ENCODE measurements at regions not wholly inside any gene's neighbourhood (a gene's known extent, or its start where the extent isn't known, plus 50 kb on each side); places are given as distances from the start of the nearest gene placed in this dataset.

DNA sequence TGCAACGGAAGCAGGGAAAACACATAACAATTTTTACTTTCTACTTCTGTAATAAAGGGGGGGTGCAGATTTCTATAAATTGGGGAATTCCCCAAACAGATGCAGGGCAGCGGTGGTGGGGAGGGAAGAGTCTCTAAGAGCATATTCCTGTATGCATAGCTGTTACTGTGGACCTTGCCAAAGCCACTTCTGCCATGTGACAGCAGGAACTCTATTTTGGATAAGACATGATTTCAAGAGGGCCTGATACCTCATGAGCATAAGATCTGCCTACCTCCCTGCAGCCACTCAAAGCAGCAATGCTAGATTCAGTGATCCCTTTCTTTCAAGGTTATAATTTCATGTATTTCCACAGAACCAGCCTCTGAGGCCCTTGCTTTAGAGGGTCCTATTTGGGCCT is 86.2 kb upstream of the CNKSR3 start:
- CTCF ChIA-PET: no interaction called here
- no TSS peak for BruUV-seq (replicated peaks)
- Mint-ChIP-seq H3K9me3 (ENCODE audit: low read depth, unreplicated experiment) (no peaks in the 10 kb centered on the region), H3K27me3 (ENCODE audit: unreplicated experiment) (no peaks in the 10 kb centered on the region), H3K4me1 (ENCODE audit: low read depth, unreplicated experiment) (no peaks in the 10 kb centered on the region), H3K4me3 (ENCODE audit: low read depth, unreplicated experiment) (no peak overlapping the region), H3K27ac (ENCODE audit: unreplicated experiment) (no peak overlapping the region), H3K36me3 (ENCODE audit: insufficient read depth, unreplicated experiment) (no peaks in the 10 kb centered on the region)
- TF ChIP-seq, protein P1, sequence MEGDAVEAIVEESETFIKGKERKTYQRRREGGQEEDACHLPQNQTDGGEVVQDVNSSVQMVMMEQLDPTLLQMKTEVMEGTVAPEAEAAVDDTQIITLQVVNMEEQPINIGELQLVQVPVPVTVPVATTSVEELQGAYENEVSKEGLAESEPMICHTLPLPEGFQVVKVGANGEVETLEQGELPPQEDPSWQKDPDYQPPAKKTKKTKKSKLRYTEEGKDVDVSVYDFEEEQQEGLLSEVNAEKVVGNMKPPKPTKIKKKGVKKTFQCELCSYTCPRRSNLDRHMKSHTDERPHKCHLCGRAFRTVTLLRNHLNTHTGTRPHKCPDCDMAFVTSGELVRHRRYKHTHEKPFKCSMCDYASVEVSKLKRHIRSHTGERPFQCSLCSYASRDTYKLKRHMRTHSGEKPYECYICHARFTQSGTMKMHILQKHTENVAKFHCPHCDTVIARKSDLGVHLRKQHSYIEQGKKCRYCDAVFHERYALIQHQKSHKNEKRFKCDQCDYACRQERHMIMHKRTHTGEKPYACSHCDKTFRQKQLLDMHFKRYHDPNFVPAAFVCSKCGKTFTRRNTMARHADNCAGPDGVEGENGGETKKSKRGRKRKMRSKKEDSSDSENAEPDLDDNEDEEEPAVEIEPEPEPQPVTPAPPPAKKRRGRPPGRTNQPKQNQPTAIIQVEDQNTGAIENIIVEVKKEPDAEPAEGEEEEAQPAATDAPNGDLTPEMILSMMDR (IDR thresholded peaks at IDR 0.05; ENCODE audit: unreplicated experiment): no peak
- intact Hi-C loops (cut with micrococcal nuclease; ENCODE audit: unreplicated experiment): no loop called here
- no peak for DNase-seq

DNA sequence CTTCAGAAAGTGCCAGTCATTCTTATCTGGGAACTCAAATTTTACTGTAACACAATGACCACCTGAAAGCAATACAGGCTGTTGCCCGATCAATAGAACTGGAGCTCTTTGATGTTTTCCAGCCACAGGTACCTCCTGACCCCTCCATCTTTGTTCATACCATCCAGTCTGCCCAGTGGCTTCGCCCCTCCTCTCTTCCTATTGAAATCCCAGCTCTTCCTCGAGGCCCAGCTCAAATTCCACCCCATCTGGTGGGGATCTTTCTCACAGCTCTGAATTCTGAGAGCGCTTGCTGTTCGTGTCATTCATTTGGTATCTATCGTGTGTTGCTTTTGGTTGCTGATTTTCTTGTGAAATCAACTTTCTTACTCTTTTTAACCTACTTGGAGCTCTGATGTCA is 87.9 kb upstream of the CNKSR3 start:
- no TSS peak for BruUV-seq (replicated peaks)
- Mint-ChIP-seq H3K36me3 (ENCODE audit: insufficient read depth, unreplicated experiment) (no peaks in the 10 kb centered on the region), H3K4me3 (ENCODE audit: low read depth, unreplicated experiment) (no peak overlapping the region), H3K27me3 (ENCODE audit: unreplicated experiment) (no peaks in the 10 kb centered on the region), H3K9me3 (ENCODE audit: low read depth, unreplicated experiment) (no peaks in the 10 kb centered on the region), H3K4me1 (ENCODE audit: low read depth, unreplicated experiment) (no peaks in the 10 kb centered on the region), H3K27ac (ENCODE audit: unreplicated experiment) (no peak overlapping the region)
- no peak for DNase-seq
- intact Hi-C loops (cut with micrococcal nuclease; ENCODE audit: unreplicated experiment): no loop called here
- TF ChIP-seq, protein P1 (IDR thresholded peaks at IDR 0.05; ENCODE audit: unreplicated experiment): no peak
- CTCF ChIA-PET: no interaction called here

DNA sequence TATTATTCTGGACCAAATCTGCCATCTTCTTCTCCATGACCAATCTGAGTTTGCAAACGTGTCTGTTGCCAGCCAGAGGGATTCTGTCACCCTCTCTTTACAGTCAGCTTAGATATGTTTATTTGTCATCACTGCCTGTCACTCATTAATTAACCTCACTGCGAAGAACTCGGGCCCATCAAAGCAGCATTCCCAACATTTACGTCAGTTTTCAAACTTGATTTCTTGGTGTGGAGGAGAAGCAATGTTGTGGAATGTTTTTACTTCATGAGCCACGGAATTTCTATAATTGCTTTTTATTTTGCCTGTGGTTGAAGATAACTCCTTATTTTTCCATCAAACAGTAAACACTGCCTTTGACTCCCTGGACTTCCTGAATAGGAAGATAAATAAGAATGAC is 91.8 kb upstream of the CNKSR3 start:
- BruUV-seq (replicated peaks): no TSS peak
- Mint-ChIP-seq H3K27me3 (ENCODE audit: unreplicated experiment) (no peaks in the 10 kb centered on the region), H3K4me1 (ENCODE audit: low read depth, unreplicated experiment) (peaks cover 7% of the 10 kb centered on the region)

DNA sequence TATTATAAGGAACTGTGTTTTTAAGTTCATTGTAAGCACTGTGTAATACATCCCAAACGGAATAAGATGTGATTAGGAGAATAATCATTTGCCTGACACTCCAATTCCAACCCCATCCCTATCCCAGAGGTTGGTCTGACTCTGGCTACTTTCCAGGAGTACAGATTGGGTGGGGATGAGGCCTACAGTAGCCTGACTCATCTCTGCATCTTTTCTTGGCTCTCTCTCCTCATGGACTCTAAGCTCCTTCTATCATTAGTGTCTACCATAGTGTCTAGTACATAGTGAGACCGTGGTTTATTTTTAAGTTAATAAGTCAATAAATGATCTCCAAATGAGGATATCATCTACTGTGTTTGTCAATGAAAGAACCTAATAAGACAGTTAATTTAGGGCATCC is 92.2 kb upstream of the CNKSR3 start:
- peaks cover 7% of the 10 kb centered on the region for H3K4me1 Mint-ChIP-seq (ENCODE audit: low read depth, unreplicated experiment)
- no peaks in the 10 kb centered on the region for H3K36me3 Mint-ChIP-seq (ENCODE audit: insufficient read depth, unreplicated experiment)
- no peak for DNase-seq
- intact Hi-C loops (cut with micrococcal nuclease; ENCODE audit: unreplicated experiment): no loop called here
- no peaks in the 10 kb centered on the region for H3K27me3 Mint-ChIP-seq (ENCODE audit: unreplicated experiment)
- no peak overlapping the region for H3K4me3 Mint-ChIP-seq (ENCODE audit: low read depth, unreplicated experiment)
- no peak overlapping the region for H3K27ac Mint-ChIP-seq (ENCODE audit: unreplicated experiment)
- BruUV-seq (replicated peaks): no TSS peak
- CTCF ChIA-PET: no interaction called here
- TF ChIP-seq, protein P1 (IDR thresholded peaks at IDR 0.05; ENCODE audit: unreplicated experiment): no peak
- no peaks in the 10 kb centered on the region for H3K9me3 Mint-ChIP-seq (ENCODE audit: low read depth, unreplicated experiment)

More for the DNA sequence above, 91.8 kb upstream of the CNKSR3 start:
- CTCF ChIA-PET: no interaction called here
- Mint-ChIP-seq H3K27ac (ENCODE audit: unreplicated experiment) (no peak overlapping the region), H3K9me3 (ENCODE audit: low read depth, unreplicated experiment) (no peaks in the 10 kb centered on the region), H3K4me3 (ENCODE audit: low read depth, unreplicated experiment) (no peak overlapping the region), H3K36me3 (ENCODE audit: insufficient read depth, unreplicated experiment) (no peaks in the 10 kb centered on the region)
- intact Hi-C loops (cut with micrococcal nuclease; ENCODE audit: unreplicated experiment): no loop called here
- TF ChIP-seq, protein P1 (IDR thresholded peaks at IDR 0.05; ENCODE audit: unreplicated experiment): no peak
- DNase-seq: no peak

DNA sequence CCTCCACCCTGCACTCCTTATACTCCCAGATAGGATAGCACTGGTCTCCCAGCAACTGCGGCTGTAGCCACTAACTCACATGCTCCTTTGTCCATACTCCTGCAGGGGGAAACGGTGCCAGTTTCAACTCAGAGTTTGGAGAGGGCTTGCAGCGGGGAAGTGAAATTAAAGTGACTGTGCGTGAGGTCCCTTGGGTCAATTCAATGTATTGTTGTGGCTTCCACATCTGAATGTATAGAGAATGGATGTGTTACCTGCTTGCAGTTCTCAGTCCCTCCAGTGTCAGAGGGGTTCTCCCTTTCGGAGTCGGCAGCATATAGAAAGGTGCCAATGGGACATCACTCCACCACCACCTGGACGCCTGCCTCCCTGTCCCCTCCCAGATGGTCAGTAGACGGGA is 93.6 kb upstream of the CNKSR3 start:
- Mint-ChIP-seq H3K36me3 (ENCODE audit: insufficient read depth, unreplicated experiment) (no peaks in the 10 kb centered on the region), H3K4me3 (ENCODE audit: low read depth, unreplicated experiment) (no peak overlapping the region), H3K9me3 (ENCODE audit: low read depth, unreplicated experiment) (no peaks in the 10 kb centered on the region), H3K27ac (ENCODE audit: unreplicated experiment) (no peak overlapping the region), H3K4me1 (ENCODE audit: low read depth, unreplicated experiment) (peaks cover 7% of the 10 kb centered on the region), H3K27me3 (ENCODE audit: unreplicated experiment) (no peaks in the 10 kb centered on the region)
- no peak for DNase-seq
- no TSS peak for BruUV-seq (replicated peaks)
- intact Hi-C loops (cut with micrococcal nuclease; ENCODE audit: unreplicated experiment): no loop called here
- CTCF ChIA-PET: no interaction called here
- TF ChIP-seq, protein P1 (IDR thresholded peaks at IDR 0.05; ENCODE audit: unreplicated experiment): no peak

All from Calu3 (cell line).